ENCODE measurements at regions not wholly inside any gene's neighbourhood (a gene's known extent, or its start where the extent isn't known, plus 50 kb on each side); places are given as distances from the start of the nearest gene placed in this dataset.

- TF ChIP-seq, protein P1, sequence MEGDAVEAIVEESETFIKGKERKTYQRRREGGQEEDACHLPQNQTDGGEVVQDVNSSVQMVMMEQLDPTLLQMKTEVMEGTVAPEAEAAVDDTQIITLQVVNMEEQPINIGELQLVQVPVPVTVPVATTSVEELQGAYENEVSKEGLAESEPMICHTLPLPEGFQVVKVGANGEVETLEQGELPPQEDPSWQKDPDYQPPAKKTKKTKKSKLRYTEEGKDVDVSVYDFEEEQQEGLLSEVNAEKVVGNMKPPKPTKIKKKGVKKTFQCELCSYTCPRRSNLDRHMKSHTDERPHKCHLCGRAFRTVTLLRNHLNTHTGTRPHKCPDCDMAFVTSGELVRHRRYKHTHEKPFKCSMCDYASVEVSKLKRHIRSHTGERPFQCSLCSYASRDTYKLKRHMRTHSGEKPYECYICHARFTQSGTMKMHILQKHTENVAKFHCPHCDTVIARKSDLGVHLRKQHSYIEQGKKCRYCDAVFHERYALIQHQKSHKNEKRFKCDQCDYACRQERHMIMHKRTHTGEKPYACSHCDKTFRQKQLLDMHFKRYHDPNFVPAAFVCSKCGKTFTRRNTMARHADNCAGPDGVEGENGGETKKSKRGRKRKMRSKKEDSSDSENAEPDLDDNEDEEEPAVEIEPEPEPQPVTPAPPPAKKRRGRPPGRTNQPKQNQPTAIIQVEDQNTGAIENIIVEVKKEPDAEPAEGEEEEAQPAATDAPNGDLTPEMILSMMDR (IDR thresholded peaks at IDR 0.05; ENCODE audit: low read length, missing control alignments): no peak
Measured at GRCh38 chr2:220178991-220179695, 551.7 kb downstream of the SLC4A3 start.

GRCh38 chr2:220181165-220181564 is 553.7 kb downstream of the SLC4A3 start:
- DNase-seq (ENCODE audit: low read depth): no peak
- TF ChIP-seq, protein P1 (IDR thresholded peaks at IDR 0.05; ENCODE audit: low read length, missing control alignments): no peak

More at GRCh38 chr2:220178991-220179695, 551.7 kb downstream of the SLC4A3 start:
- H3K4me3 ChIP-seq (replicated peaks; ENCODE audit: low read depth, low read length): no peak overlapping the region
- no peak for DNase-seq (ENCODE audit: low read depth)

DNA sequence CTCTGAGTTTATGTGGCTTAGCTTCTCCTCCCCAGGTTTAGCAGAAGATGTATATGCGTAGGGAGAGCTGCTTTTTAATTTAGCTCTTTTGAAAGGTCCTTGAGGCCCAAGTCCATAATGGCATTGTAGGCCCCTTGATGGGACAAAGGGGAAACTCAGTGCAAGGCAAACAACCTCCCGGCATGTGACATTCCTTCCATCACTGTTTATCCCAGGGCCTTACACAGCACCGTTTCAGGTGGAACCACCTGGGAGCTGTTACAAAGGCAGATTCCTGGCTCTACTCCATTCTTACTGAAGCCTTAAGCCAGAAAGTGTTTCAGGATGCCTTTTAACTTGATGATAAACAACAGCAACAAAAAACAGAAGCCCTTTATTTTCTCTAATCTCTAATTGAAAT is 555.4 kb downstream of the SLC4A3 start:
- DNase-seq (ENCODE audit: low read depth): no peak
- TF ChIP-seq, protein P1 (IDR thresholded peaks at IDR 0.05; ENCODE audit: low read length, missing control alignments): no peak
- no peak overlapping the region for H3K4me3 ChIP-seq (replicated peaks; ENCODE audit: low read depth, low read length)

More at GRCh38 chr2:220181165-220181564, 553.7 kb downstream of the SLC4A3 start:
- no peak overlapping the region for H3K4me3 ChIP-seq (replicated peaks; ENCODE audit: low read depth, low read length)

DNA sequence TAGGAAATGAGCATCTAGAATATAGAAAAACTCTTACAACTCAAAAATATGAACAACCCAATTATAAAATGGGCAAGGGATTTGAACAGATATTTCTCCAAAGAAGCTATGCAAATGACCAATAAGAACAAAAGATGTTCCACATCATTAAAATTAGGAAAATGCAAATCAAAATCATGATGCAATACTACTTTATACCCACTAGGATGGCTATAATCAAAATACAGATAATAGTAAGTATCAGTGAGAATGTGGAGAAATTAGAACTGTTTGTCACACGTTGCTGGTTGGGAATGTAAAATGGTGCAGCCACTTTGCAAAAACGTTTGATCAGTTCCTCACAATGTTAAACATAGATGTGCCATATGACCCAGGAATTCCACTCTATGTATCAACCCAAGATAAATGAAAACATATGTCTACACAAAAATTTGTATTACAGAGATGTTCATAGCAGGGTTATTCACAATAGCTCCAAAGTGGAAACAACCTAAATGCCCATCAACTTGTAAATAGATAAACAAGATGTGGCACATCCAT is 558.4 kb downstream of the SLC4A3 start:
- no peak for DNase-seq (ENCODE audit: low read depth)
- TF ChIP-seq, protein P1 (IDR thresholded peaks at IDR 0.05; ENCODE audit: low read length, missing control alignments): no peak
- H3K4me3 ChIP-seq (replicated peaks; ENCODE audit: low read depth, low read length): no peak overlapping the region

DNA sequence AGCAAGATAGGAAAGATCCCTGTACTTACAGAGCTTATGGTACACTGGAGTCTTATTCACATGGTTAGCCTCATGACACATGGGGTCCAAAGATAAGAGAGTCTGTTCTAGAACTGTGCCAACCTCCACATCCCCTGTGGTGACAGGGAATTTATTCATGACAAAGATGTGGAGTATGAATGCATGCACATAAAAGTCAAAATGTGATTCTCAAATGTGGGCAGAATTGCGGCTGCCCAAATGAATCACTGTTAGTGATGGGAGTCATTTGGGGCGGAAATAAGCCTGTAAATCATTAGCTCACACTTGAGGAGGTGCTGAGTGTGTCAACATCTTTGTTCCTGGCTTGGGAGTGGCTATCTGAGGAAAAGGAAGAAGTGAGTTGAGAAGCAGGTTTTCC is 560.6 kb downstream of the SLC4A3 start:
- TF ChIP-seq, protein P1 (IDR thresholded peaks at IDR 0.05; ENCODE audit: low read length, missing control alignments): no peak
- peak; percentile 29 for DNase-seq (ENCODE audit: low read depth)

GRCh38 chr2:220191031-220191430 is 563.6 kb downstream of the SLC4A3 start:
- H3K4me3 ChIP-seq (replicated peaks; ENCODE audit: low read depth, low read length): no peak overlapping the region
- TF ChIP-seq, protein P1 (IDR thresholded peaks at IDR 0.05; ENCODE audit: low read length, missing control alignments): no peak
- DNase-seq (ENCODE audit: low read depth): no peak

More for the DNA sequence above, 560.6 kb downstream of the SLC4A3 start:
- H3K4me3 ChIP-seq (replicated peaks; ENCODE audit: low read depth, low read length): no peak overlapping the region
